Left lung (tissue), 4 donors: ENCODE measurements at regions not wholly inside any gene's neighbourhood (a gene's known extent, or its start where the extent isn't known, plus 50 kb on each side); places are given as distances from the start of the nearest gene placed in this dataset.

Experiments used
- ATAC-seq: fragments of 200-7000 bp; cut with Tn5 transposase; one replicate; pipeline ENCODE4 v1.9.1; 2020; ENCODE audit warnings: moderate library complexity
- DNase-seq, 4 donors: peaks; one replicate each; pipeline ENCODE4 v3.0.0-alpha.2; 2013 to 2020
- H3K27ac ChIP-seq, 2 donors: fragments of 200-600 bp; sonication (generic) in 1 of 2; one replicate each; pipeline versions ENCODE4 v1.5.0 to v1.8.0; 2020 to 2021
- H3K27me3 ChIP-seq, 2 donors: fragments of 200-600 bp; sonication (generic) in 1 of 2; one replicate each; pipeline versions ENCODE4 v1.5.0 to v1.8.0; 2020 to 2021
- H3K36me3 ChIP-seq, 2 donors: fragments of 200-600 bp; sonication (generic) in 1 of 2; one replicate each; pipeline versions ENCODE4 v1.5.0 to v1.8.0; 2020 to 2021
- H3K4me1 ChIP-seq, 2 donors: fragments of 200-600 bp; one replicate each; pipeline ENCODE4 v1.8.0; 2021
- H3K4me3 ChIP-seq, 2 donors: fragments of 200-600 bp; sonication (generic) in 1 of 2; one replicate each; pipeline versions ENCODE4 v1.5.0 to v1.8.0; 2020 to 2021; ENCODE audit warnings: mild to moderate bottlenecking in 1 of 2
- H3K9me3 ChIP-seq, 2 donors: fragments of 200-600 bp; sonication (generic) in 1 of 2; one replicate each; pipeline versions ENCODE4 v1.5.0 to v1.8.0; 2020 to 2021
- intact Hi-C, 2 donors: fragments of 100-400 bp; cut with DNase I; formaldehyde crosslinking; loops; one replicate each; pipeline versions ENCODE4 v1.11.2 to v1.14.2; 2022
- TF ChIP-seq, protein P1 (sequence below), 2 donors: fragments of 200-600 bp; sonication (generic) in 1 of 2; IDR thresholded peaks; one replicate each; pipeline versions ENCODE4 v1.5.0 to v1.8.0; 2021; ENCODE audit warnings: antibody characterized with exemption in 2 of 2
- donor health status: DM: no; HTN: yes; CAD: no.
- donor health status: DM: no; HTN: no; CAD: no.

DNA sequence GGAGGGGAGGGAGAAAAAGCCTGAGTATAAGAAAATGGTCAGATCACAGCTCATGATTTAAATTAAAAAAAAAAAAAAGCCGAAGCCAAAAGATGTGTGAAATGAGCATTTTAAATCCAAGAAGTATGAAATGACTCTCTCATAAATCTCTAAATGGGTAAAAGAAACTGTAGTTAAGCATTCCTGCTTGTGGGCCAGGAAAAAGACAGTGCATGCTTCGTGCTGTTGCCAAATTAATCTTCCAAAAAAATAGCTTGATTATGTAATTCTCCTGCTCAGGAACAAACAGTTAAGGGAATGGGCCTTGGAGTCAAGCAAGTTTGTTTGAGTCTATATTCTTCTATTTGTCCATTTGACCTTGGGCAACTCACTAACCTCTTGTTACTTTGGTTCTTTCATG lies 325.4 kb upstream of the SEL1L start:
- Histone ChIP-seq H3K9me3 (peaks cover 0 to 47% of the 10 kb centered on the region in 2 donors), H3K36me3 (no peaks in the 10 kb centered on the region), H3K27me3 (no peaks in the 10 kb centered on the region), H3K27ac (no peak overlapping the region), H3K4me1 (no peaks in the 10 kb centered on the region), H3K4me3 (no peak overlapping the region)
- intact Hi-C loops, result no loop called here
- TF ChIP-seq, protein P1, sequence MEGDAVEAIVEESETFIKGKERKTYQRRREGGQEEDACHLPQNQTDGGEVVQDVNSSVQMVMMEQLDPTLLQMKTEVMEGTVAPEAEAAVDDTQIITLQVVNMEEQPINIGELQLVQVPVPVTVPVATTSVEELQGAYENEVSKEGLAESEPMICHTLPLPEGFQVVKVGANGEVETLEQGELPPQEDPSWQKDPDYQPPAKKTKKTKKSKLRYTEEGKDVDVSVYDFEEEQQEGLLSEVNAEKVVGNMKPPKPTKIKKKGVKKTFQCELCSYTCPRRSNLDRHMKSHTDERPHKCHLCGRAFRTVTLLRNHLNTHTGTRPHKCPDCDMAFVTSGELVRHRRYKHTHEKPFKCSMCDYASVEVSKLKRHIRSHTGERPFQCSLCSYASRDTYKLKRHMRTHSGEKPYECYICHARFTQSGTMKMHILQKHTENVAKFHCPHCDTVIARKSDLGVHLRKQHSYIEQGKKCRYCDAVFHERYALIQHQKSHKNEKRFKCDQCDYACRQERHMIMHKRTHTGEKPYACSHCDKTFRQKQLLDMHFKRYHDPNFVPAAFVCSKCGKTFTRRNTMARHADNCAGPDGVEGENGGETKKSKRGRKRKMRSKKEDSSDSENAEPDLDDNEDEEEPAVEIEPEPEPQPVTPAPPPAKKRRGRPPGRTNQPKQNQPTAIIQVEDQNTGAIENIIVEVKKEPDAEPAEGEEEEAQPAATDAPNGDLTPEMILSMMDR (IDR thresholded peaks at IDR 0.05), result no peak
- ATAC-seq (no peak), DNase-seq (no peak)

- H3K4me1 ChIP-seq, result no peaks in the 10 kb centered on the region
- ATAC-seq, result no peak
- H3K36me3 ChIP-seq, result no peaks in the 10 kb centered on the region
- TF ChIP-seq, protein P1 (IDR thresholded peaks at IDR 0.05), result no peak
- no peak overlapping the region for H3K27ac ChIP-seq
- no peak for DNase-seq
- no peak overlapping the region for H3K4me3 ChIP-seq
- no peaks in the 10 kb centered on the region for H3K9me3 ChIP-seq
- intact Hi-C loops, result no loop called here
- H3K27me3 ChIP-seq, result no peaks in the 10 kb centered on the region
These were observed 334.5 kb upstream of the SEL1L start for GRCh38 chr14:81868172-81868571.

DNA sequence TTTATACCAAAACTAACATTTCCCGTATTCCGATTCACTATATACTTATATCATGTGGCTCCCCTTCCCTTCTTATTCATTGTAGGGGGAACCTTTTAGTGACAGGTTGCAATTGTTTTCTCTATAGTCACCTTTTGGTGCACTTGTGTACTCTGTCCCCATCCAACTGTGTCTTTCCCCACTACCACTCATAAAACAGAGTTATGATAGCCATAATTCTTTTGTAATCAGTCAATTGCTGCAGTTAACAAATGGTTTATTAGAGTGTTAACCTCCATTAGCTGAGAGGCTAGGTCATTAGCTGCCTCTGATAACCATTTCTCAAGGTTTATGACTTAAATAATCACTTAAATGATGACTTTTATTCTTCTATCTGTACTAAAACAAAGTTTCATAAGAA lies 338.1 kb upstream of the SEL1L start:
- intact Hi-C loops, result no loop called here
- Histone ChIP-seq H3K4me3 (no peak overlapping the region), H3K27ac (no peak overlapping the region), H3K9me3 (peaks cover 0 to 9% of the 10 kb centered on the region in 2 donors), H3K27me3 (no peaks in the 10 kb centered on the region), H3K36me3 (no peaks in the 10 kb centered on the region), H3K4me1 (no peaks in the 10 kb centered on the region)
- ATAC-seq (no peak), DNase-seq (no peak)
- TF ChIP-seq, protein P1 (IDR thresholded peaks at IDR 0.05), result no peak

GRCh38 chr14:81884382-81884781 lies 350.7 kb upstream of the SEL1L start:
- Histone ChIP-seq H3K27ac (no peak overlapping the region), H3K27me3 (no peaks in the 10 kb centered on the region), H3K4me3 (no peak overlapping the region), H3K9me3 (no peaks in the 10 kb centered on the region), H3K36me3 (no peaks in the 10 kb centered on the region), H3K4me1 (no peaks in the 10 kb centered on the region)
- intact Hi-C loops, result no loop called here
- TF ChIP-seq, protein P1 (IDR thresholded peaks at IDR 0.05), result no peak
- DNase-seq (no peak), ATAC-seq (no peak)

GRCh38 chr14:81886588-81886987 lies 352.9 kb upstream of the SEL1L start:
- no peak for DNase-seq
- H3K36me3 ChIP-seq, result no peaks in the 10 kb centered on the region
- ATAC-seq, result no peak
- H3K4me1 ChIP-seq, result no peaks in the 10 kb centered on the region
- TF ChIP-seq, protein P1 (IDR thresholded peaks at IDR 0.05), result no peak
- intact Hi-C loops, result no loop called here
- no peaks in the 10 kb centered on the region for H3K27me3 ChIP-seq
- H3K27ac ChIP-seq, result no peak overlapping the region
- peaks cover 0 to 3% of the 10 kb centered on the region in 2 donors for H3K9me3 ChIP-seq
- no peak overlapping the region for H3K4me3 ChIP-seq
